Panc1 (cell line): ENCODE measurements at regions not wholly inside any gene's neighbourhood (a gene's known extent, or its start where the extent isn't known, plus 50 kb on each side); places are given as distances from the start of the nearest gene placed in this dataset.

Source experiments
- ATAC-seq: fragments of 200-7000 bp; cut with Tn5 transposase; 2 replicates; pipeline ENCODE4 v1.9.1; 2020; ENCODE audit warnings: mild to moderate bottlenecking, moderate library complexity
- BruUV-seq: library from RNA; stranded (reverse); fragments of 400-500 nt; replicated peaks from 2 replicates; lab custom pipeline; 2021; lab: Mats Ljungman, UMichigan
- CTCF ChIA-PET: fragments of 300-600 bp; sonication (Branson Sonifier 250); formaldehyde crosslinking; loops from one replicate; lab custom pipeline; 2022; ENCODE audit warnings: antibody characterized with exemption; lab: Charles Lee
- POLR2A ChIA-PET: fragments of 300-600 bp; sonication (Branson Sonifier 250); formaldehyde crosslinking; loops from one replicate; lab custom pipeline; 2022; ENCODE audit warnings: antibody characterized with exemption; lab: Charles Lee
- DNase-seq: peaks from one replicate; pipeline ENCODE4 v3.0.0-alpha.2; 2010; ENCODE audit warnings: low read depth, low spot score
- H3K27ac ChIP-seq: 2 replicates; pipeline ENCODE4 v1.5.1; 2011; ENCODE audit warnings: mild to moderate bottlenecking, low read length, inconsistent platforms
- H3K27me3 ChIP-seq: fragments of 200-500 bp; sonication (Bioruptor generic); 2 replicates; pipeline ENCODE4 v1.6.0; 2014; ENCODE audit warnings: low read length, inconsistent platforms; ENCODE audit not compliant: control insufficient read depth, insufficient read depth
- H3K36me3 ChIP-seq: fragments of 200-500 bp; sonication (Bioruptor generic); 2 replicates; pipeline ENCODE4 v1.5.1; 2014; ENCODE audit warnings: inconsistent platforms, mild to moderate bottlenecking, low read length, moderate library complexity; ENCODE audit not compliant: control insufficient read depth, insufficient read depth
- H3K4me1 ChIP-seq: 2 replicates; pipeline ENCODE4 v1.5.1; 2011; ENCODE audit warnings: inconsistent platforms, mild to moderate bottlenecking, low read length, moderate library complexity; ENCODE audit not compliant: control insufficient read depth, insufficient read depth
- H3K4me3 ChIP-seq, 2 experiments: 2 replicates each; pipeline ENCODE4 v1.5.1; 2011 to 2012; ENCODE audit warnings: low read depth in 2 of 2, low read length in 2 of 2, mild to moderate bottlenecking in 2 of 2, inconsistent platforms in 1 of 2, moderate library complexity in 1 of 2
- H3K9me3 ChIP-seq: fragments of 200-500 bp; sonication (Bioruptor generic); 2 replicates; pipeline ENCODE4 v1.5.1; 2014; ENCODE audit warnings: low read depth, mild to moderate bottlenecking, inconsistent platforms, low read length, moderate library complexity; ENCODE audit not compliant: control insufficient read depth, insufficient read depth
- POLR2AphosphoS5 ChIP-seq: IDR thresholded peaks from 2 replicates; pipeline ENCODE4 v1.6.1; 2012; ENCODE audit warnings: mild to moderate bottlenecking, low read depth, low read length, moderate library complexity
- SIN3A ChIP-seq: IDR thresholded peaks from 2 replicates; pipeline ENCODE4 v1.6.1; 2012; ENCODE audit warnings: low read depth, mild to moderate bottlenecking, low read length, moderate library complexity, borderline replicate concordance; ENCODE audit not compliant: insufficient read depth
- TCF7L2 ChIP-seq: IDR thresholded peaks from 2 replicates; pipeline ENCODE4 v1.6.1; 2011; ENCODE audit warnings: mild to moderate bottlenecking, low read depth, low read length, inconsistent platforms
- in situ Hi-C: cut with HindIII; loops from 2 replicates; pipeline ENCODE4 v1.10.0; 2016; ENCODE audit warnings: low sequenced_read_pairs, low pct_unique_long_range_greater_than_20kb
- intact Hi-C: fragments of 100-400 bp; cut with micrococcal nuclease; formaldehyde crosslinking; loops from one replicate; pipeline ENCODE4 v1.10.0; 2022; ENCODE audit not compliant: unreplicated experiment
- TF ChIP-seq, protein P1 (sequence below), 2 experiments: IDR thresholded peaks; 2 replicates each; pipeline ENCODE4 v1.6.1; 2011 to 2012; ENCODE audit warnings: low read depth in 2 of 2, control low read depth in 1 of 2, low read length in 1 of 2, mild to moderate bottlenecking in 1 of 2, moderate library complexity in 1 of 2; ENCODE audit not compliant: insufficient read depth in 1 of 2
- TF ChIP-seq, protein P2 (sequence below): fragments of 450-650 bp; IDR thresholded peaks from 2 replicates; pipeline ENCODE4 v1.5.1; 2017; ENCODE audit warnings: mild to moderate bottlenecking

DNA sequence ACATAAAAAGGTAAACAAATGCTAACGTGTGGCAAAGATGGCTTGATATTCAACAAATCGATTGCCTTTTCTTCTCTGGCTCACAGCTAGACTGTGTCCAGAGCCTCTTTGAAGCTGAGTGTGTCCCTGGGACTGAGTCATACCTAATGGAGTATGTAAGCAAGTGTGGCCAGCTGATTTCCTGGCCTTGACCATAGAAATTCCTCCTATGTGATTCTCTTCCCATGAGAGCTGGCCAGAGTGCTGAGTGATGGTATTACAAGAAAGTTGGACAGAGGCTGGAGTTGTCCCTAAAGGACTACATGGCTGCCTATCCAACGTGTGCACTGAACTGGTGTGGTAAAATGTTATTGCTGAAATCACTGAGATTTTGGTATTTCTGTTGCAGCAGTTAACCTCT lies 320.1 kb upstream of the SLC10A2 start:
- DNase-seq (no peak), ATAC-seq (no peak)
- Histone ChIP-seq H3K9me3 (no peaks in the 10 kb centered on the region), H3K27me3 (no peaks in the 10 kb centered on the region), H3K36me3 (no peaks in the 10 kb centered on the region), H3K4me3 (no peak overlapping the region), H3K4me1 (no peaks in the 10 kb centered on the region), H3K27ac (no peak overlapping the region)
- TF ChIP-seq, protein P1, sequence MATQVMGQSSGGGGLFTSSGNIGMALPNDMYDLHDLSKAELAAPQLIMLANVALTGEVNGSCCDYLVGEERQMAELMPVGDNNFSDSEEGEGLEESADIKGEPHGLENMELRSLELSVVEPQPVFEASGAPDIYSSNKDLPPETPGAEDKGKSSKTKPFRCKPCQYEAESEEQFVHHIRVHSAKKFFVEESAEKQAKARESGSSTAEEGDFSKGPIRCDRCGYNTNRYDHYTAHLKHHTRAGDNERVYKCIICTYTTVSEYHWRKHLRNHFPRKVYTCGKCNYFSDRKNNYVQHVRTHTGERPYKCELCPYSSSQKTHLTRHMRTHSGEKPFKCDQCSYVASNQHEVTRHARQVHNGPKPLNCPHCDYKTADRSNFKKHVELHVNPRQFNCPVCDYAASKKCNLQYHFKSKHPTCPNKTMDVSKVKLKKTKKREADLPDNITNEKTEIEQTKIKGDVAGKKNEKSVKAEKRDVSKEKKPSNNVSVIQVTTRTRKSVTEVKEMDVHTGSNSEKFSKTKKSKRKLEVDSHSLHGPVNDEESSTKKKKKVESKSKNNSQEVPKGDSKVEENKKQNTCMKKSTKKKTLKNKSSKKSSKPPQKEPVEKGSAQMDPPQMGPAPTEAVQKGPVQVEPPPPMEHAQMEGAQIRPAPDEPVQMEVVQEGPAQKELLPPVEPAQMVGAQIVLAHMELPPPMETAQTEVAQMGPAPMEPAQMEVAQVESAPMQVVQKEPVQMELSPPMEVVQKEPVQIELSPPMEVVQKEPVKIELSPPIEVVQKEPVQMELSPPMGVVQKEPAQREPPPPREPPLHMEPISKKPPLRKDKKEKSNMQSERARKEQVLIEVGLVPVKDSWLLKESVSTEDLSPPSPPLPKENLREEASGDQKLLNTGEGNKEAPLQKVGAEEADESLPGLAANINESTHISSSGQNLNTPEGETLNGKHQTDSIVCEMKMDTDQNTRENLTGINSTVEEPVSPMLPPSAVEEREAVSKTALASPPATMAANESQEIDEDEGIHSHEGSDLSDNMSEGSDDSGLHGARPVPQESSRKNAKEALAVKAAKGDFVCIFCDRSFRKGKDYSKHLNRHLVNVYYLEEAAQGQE (IDR thresholded peaks at IDR 0.05; ENCODE audit: insufficient read depth in 1 of 2, low read depth in 2 of 2, low read length in 1 of 2), result no peak
- TF ChIP-seq, protein P2, sequence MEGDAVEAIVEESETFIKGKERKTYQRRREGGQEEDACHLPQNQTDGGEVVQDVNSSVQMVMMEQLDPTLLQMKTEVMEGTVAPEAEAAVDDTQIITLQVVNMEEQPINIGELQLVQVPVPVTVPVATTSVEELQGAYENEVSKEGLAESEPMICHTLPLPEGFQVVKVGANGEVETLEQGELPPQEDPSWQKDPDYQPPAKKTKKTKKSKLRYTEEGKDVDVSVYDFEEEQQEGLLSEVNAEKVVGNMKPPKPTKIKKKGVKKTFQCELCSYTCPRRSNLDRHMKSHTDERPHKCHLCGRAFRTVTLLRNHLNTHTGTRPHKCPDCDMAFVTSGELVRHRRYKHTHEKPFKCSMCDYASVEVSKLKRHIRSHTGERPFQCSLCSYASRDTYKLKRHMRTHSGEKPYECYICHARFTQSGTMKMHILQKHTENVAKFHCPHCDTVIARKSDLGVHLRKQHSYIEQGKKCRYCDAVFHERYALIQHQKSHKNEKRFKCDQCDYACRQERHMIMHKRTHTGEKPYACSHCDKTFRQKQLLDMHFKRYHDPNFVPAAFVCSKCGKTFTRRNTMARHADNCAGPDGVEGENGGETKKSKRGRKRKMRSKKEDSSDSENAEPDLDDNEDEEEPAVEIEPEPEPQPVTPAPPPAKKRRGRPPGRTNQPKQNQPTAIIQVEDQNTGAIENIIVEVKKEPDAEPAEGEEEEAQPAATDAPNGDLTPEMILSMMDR, result no peak
- no peak for TF ChIP-seq POLR2AphosphoS5
- TF ChIP-seq TCF7L2, result no peak
- no peak for TF ChIP-seq SIN3A
- ChIA-PET CTCF (no interaction called here), POLR2A (no interaction called here)
- intact Hi-C loops (no loop called here), in situ Hi-C loops (no loop called here)
- BruUV-seq, result no TSS peak

DNA sequence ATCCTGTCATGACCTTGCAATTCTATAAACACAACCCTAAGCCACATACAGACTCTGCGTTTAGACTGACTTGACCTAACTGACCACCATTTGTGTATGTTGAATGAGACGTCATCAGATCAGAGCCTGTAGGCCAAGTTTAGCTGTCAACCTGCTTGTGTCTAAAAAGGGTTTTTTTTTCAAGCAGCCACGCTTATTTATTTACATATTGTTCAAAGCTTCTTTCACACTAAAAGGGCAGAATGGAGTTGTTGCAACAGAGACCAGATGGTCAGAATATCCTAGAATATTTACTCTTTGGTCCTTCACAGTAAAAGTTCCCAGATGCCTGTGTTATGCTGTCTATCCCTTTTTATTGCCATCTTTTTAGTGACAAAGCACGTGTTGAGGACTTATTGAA lies 307.7 kb upstream of the SLC10A2 start:
- intact Hi-C loops, result no loop called here
- ATAC-seq (no peak), DNase-seq (no peak)
- TF ChIP-seq TCF7L2 (no peak), POLR2AphosphoS5 (no peak), SIN3A (no peak)
- TF ChIP-seq, protein P1 (IDR thresholded peaks at IDR 0.05; ENCODE audit: insufficient read depth in 1 of 2, low read depth in 2 of 2, low read length in 1 of 2), result no peak
- TF ChIP-seq, protein P2, result no peak
- no peaks in the 10 kb centered on the region for H3K9me3 ChIP-seq
- H3K27ac ChIP-seq, result no peak overlapping the region
- BruUV-seq, result no TSS peak
- in situ Hi-C loops, result no loop called here
- POLR2A ChIA-PET, result no interaction called here
- no peaks in the 10 kb centered on the region for H3K27me3 ChIP-seq
- H3K4me1 ChIP-seq, result no peaks in the 10 kb centered on the region
- no peak overlapping the region for H3K4me3 ChIP-seq
- CTCF ChIA-PET, result no interaction called here
- no peaks in the 10 kb centered on the region for H3K36me3 ChIP-seq
